ENCODE measurements at regions not wholly inside any gene's neighbourhood (a gene's known extent, or its start where the extent isn't known, plus 50 kb on each side); places are given as distances from the start of the nearest gene placed in this dataset.

GRCh38 chr4:11198516-11199305 is 230.0 kb downstream of the HS3ST1 start:
- TF ChIP-seq, protein P1, sequence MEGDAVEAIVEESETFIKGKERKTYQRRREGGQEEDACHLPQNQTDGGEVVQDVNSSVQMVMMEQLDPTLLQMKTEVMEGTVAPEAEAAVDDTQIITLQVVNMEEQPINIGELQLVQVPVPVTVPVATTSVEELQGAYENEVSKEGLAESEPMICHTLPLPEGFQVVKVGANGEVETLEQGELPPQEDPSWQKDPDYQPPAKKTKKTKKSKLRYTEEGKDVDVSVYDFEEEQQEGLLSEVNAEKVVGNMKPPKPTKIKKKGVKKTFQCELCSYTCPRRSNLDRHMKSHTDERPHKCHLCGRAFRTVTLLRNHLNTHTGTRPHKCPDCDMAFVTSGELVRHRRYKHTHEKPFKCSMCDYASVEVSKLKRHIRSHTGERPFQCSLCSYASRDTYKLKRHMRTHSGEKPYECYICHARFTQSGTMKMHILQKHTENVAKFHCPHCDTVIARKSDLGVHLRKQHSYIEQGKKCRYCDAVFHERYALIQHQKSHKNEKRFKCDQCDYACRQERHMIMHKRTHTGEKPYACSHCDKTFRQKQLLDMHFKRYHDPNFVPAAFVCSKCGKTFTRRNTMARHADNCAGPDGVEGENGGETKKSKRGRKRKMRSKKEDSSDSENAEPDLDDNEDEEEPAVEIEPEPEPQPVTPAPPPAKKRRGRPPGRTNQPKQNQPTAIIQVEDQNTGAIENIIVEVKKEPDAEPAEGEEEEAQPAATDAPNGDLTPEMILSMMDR (IDR thresholded peaks at IDR 0.05): no peak
- no peak for TF ChIP-seq POLR2A (IDR thresholded peaks at IDR 0.05)

Measured in adrenal gland (tissue), 5 donors.